Transverse colon (tissue), 3 donors: ENCODE measurements at regions not wholly inside any gene's neighbourhood (a gene's known extent, or its start where the extent isn't known, plus 50 kb on each side); places are given as distances from the start of the nearest gene placed in this dataset.

Experiments used
- EP300 ChIP-seq: sonication (generic); formaldehyde crosslinking; IDR thresholded peaks from one replicate; pipeline ENCODE4 v1.6.1; 2017; ENCODE audit warnings: antibody characterized with exemption, low read depth
- POLR2A ChIP-seq: fragments of 450-650 bp; IDR thresholded peaks from one replicate; pipeline ENCODE4 v1.6.1; 2016; ENCODE audit warnings: antibody characterized with exemption, mild to moderate bottlenecking, moderate library complexity
- TF ChIP-seq, protein P1 (sequence below), 5 experiments: fragments of 200-600 bp in 3 of 5; fragments of 450-650 bp in 2 of 5; sonication (generic) in 3 of 5; IDR thresholded peaks; 1 replicate in 2 of 5; 2 replicates in 3 of 5; pipeline ENCODE4 v1.5.1; 2016 to 2017; ENCODE audit warnings: antibody characterized with exemption in 5 of 5, inconsistent platforms in 3 of 5, mild to moderate bottlenecking in 2 of 5, moderate library complexity in 1 of 5

- TF ChIP-seq, protein P1, sequence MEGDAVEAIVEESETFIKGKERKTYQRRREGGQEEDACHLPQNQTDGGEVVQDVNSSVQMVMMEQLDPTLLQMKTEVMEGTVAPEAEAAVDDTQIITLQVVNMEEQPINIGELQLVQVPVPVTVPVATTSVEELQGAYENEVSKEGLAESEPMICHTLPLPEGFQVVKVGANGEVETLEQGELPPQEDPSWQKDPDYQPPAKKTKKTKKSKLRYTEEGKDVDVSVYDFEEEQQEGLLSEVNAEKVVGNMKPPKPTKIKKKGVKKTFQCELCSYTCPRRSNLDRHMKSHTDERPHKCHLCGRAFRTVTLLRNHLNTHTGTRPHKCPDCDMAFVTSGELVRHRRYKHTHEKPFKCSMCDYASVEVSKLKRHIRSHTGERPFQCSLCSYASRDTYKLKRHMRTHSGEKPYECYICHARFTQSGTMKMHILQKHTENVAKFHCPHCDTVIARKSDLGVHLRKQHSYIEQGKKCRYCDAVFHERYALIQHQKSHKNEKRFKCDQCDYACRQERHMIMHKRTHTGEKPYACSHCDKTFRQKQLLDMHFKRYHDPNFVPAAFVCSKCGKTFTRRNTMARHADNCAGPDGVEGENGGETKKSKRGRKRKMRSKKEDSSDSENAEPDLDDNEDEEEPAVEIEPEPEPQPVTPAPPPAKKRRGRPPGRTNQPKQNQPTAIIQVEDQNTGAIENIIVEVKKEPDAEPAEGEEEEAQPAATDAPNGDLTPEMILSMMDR (IDR thresholded peaks at IDR 0.05) = no peak
- TF ChIP-seq POLR2A (no peak), EP300 (no peak)
Measured at GRCh38 chr7:131035088-131035770, 292.4 kb upstream of the MKLN1 start.
